AG10803 (cell line): ENCODE measurements at regions not wholly inside any gene's neighbourhood (a gene's known extent, or its start where the extent isn't known, plus 50 kb on each side); places are given as distances from the start of the nearest gene placed in this dataset.

Source experiments
- DNase-seq: peaks from one replicate; pipeline ENCODE4 v3.0.0; 2010; ENCODE audit warnings: low read depth
- H3K4me3 ChIP-seq: 2 replicates; pipeline ENCODE4 v1.5.1; 2011; ENCODE audit warnings: mild to moderate bottlenecking, low read length, control low read depth
- TF ChIP-seq, protein P1 (sequence below): conservative IDR thresholded peaks from 2 replicates; pipeline ENCODE4 v1.5.1; 2011; ENCODE audit warnings: mild to moderate bottlenecking, low read length, control low read depth, inconsistent platforms

- DNase-seq: no peak
- no peak overlapping the region for H3K4me3 ChIP-seq
- TF ChIP-seq, protein P1, sequence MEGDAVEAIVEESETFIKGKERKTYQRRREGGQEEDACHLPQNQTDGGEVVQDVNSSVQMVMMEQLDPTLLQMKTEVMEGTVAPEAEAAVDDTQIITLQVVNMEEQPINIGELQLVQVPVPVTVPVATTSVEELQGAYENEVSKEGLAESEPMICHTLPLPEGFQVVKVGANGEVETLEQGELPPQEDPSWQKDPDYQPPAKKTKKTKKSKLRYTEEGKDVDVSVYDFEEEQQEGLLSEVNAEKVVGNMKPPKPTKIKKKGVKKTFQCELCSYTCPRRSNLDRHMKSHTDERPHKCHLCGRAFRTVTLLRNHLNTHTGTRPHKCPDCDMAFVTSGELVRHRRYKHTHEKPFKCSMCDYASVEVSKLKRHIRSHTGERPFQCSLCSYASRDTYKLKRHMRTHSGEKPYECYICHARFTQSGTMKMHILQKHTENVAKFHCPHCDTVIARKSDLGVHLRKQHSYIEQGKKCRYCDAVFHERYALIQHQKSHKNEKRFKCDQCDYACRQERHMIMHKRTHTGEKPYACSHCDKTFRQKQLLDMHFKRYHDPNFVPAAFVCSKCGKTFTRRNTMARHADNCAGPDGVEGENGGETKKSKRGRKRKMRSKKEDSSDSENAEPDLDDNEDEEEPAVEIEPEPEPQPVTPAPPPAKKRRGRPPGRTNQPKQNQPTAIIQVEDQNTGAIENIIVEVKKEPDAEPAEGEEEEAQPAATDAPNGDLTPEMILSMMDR: no peak
Measured at GRCh38 chr1:22257290-22258275, 114.7 kb upstream of the WNT4 start.

DNA sequence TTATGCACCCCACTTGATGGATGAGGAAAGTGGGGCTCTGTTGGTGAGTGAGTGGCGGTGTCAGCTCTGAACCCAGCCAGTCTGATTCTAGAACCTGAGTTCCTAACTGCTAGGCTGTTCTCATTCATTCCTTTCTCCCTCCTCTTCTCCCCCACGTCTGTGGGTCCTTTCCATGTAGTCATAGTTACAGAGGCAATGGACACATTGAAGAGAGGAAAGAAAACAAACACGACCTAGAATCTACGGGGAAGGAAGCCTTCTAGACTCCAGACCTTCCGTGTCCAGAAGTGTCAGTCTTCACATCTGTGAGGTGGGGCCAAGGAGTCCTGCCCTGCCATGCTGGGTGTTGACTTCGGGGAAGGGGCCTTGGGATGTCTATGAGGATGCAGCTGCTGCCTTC lies 115.8 kb upstream of the WNT4 start:
- TF ChIP-seq, protein P1: no peak
- no peak overlapping the region for H3K4me3 ChIP-seq
- no peak for DNase-seq

DNA sequence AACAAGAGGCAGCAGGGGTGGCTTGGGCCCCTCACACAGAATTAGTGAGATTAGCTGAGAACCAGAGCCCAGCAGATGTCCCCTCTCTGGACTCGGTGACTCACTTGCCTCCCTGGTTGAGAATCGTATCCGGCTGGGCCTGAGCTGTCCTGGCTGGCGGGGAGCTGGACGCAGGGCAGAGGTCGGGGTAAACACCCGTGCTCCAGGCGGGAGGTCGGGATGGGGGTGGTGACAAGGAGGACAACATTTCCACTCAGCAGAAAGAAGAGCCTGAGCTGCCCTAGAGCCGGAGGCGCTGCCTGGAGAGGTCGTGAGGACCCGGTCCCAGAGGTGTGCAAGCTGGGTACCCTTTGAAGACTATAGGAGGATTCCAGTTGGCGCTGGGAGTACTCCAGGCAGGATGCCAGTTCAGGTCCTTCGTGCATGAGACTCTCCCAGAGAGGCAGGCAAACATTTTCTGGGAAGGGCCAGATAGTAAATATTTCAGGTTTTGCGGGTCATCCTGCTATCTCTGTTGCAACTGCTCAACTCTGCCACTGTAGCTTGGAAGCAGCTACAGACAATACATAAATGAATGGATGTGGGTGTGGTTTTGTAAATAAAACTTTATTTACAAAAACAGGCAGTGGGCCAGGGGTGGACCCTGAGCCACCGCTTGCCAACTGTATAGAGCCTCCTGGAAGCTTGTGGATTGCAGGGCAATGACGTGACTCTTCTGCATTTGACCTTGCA lies 116.8 kb upstream of the WNT4 start:
- H3K4me3 ChIP-seq: no peak overlapping the region
- DNase-seq: no peak
- TF ChIP-seq, protein P1: no peak

DNA sequence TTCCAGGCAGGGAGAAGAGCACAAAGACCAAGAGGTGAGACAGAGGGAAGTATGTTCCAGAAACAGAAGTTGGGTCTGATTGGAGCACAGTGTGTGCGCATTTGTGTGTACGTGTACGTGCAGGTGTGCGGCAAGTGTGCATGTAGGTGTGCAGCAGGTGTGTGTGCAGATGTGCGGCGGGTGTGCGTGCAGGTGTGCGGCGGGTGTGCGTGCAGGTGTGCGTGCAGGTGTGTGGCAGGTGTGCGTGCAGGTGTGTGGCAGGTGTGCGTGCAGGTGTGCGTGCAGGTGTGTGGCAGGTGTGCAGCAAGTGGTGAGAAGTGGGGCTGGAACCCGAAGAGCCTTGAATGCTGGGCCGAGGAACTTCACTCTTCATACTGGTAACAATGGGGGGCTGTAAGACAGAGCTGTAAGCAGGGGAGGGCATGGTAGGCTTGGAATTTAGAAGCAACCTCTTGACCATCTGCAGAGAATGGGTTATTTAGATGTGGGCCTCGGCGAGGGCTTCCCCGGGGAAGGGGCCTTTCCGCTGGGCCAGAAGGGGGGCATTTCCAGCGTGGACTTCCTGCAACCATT lies 118.0 kb upstream of the WNT4 start:
- TF ChIP-seq, protein P1: no peak
- no peak overlapping the region for H3K4me3 ChIP-seq
- DNase-seq: no peak

DNA sequence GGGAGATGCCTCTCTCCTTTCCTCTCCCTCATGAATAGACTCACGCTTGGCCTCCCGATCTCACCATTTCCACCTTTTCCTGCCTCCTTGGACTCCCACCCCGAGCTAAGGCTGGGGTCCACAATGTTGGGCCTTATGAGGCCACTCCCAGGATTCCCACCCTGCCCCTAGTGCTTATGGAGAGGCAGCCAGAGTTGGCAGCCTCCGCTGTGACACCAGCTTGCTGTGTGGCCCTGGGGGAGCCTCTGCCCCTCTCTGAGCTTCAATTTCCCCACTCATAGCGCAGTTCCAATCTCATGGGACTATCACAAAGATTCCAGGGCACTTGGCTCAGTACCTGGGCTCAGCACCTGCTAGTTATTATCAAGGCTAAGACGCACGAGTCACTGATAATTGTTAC lies 118.7 kb upstream of the WNT4 start:
- H3K4me3 ChIP-seq: no peak overlapping the region
- TF ChIP-seq, protein P1: no peak
- DNase-seq: no peak

GRCh38 chr1:22262583-22262982 lies 119.7 kb upstream of the WNT4 start:
- H3K4me3 ChIP-seq: no peak overlapping the region
- TF ChIP-seq, protein P1: no peak
- DNase-seq: no peak
